SIG-M5 treated with dmso at 0.1 percent for 504 hours (cell line): ENCODE measurements at regions not wholly inside any gene's neighbourhood (a gene's known extent, or its start where the extent isn't known, plus 50 kb on each side); places are given as distances from the start of the nearest gene placed in this dataset.

Experiments used
- DNase-seq: peaks from one replicate; lab custom pipeline; 2025; ENCODE audit not compliant: unreplicated experiment; lab: John Stamatoyannopoulos, UW

- DNase-seq: no peak
These were observed 110.2 kb upstream of the ISL1 start for GRCh38 chr5:51273021-51273420.

GRCh38 chr5:51273871-51274270 lies 109.4 kb upstream of the ISL1 start:
- no peak for DNase-seq

GRCh38 chr5:51275428-51275827 lies 107.8 kb upstream of the ISL1 start:
- no peak for DNase-seq

GRCh38 chr5:51276250-51276649 lies 107.0 kb upstream of the ISL1 start:
- DNase-seq: no peak

GRCh38 chr5:51278539-51278938 lies 104.7 kb upstream of the ISL1 start:
- no peak for DNase-seq

- no peak for DNase-seq
These were observed 103.1 kb upstream of the ISL1 start for GRCh38 chr5:51279983-51280706.

GRCh38 chr5:51286046-51286445 lies 97.2 kb upstream of the ISL1 start:
- no peak for DNase-seq

- DNase-seq: no peak
These were observed 80.9 kb upstream of the ISL1 start for GRCh38 chr5:51302343-51302742.

GRCh38 chr5:51326844-51327243 lies 56.4 kb upstream of the ISL1 start:
- DNase-seq: no peak
